MCF 10A (cell line): ENCODE measurements at regions not wholly inside any gene's neighbourhood (a gene's known extent, or its start where the extent isn't known, plus 50 kb on each side); places are given as distances from the start of the nearest gene placed in this dataset.

Experiments
- BruUV-seq: library from RNA; stranded (reverse); fragments of 400-500 nt; replicated peaks from 2 replicates; lab custom pipeline; 2021; lab: Mats Ljungman, UMichigan
- CTCF ChIA-PET: fragments of 300-600 bp; sonication (Branson Sonifier 250); formaldehyde crosslinking; extraction: SDS; loops from one replicate; lab custom pipeline; 2021; ENCODE audit warnings: antibody characterized with exemption, inconsistent platforms; lab: Yijun Ruan, JAX
- POLR2A ChIA-PET: fragments of 300-600, 350-650 bp; sonication (Branson Sonifier 250); formaldehyde crosslinking; extraction: SDS; loops from one replicate; lab custom pipeline; 2020; ENCODE audit warnings: antibody characterized with exemption, inconsistent platforms; lab: Yijun Ruan, JAX
- DNase-seq: peaks from one replicate; pipeline ENCODE4 v3.0.0-alpha.2; 2018; ENCODE audit not compliant: unreplicated experiment
- H3K27ac Mint-ChIP-seq: one replicate; pipeline ENCODE4 v1.8.0; 2022; ENCODE audit warnings: mild to moderate bottlenecking, low read depth, mixed read lengths; ENCODE audit not compliant: unreplicated experiment
- H3K27me3 Mint-ChIP-seq: one replicate; pipeline ENCODE4 v1.8.0; 2022; ENCODE audit warnings: mixed read lengths; ENCODE audit not compliant: insufficient read depth, unreplicated experiment
- H3K36me3 Mint-ChIP-seq: one replicate; pipeline ENCODE4 v1.8.0; 2022; ENCODE audit warnings: mild to moderate bottlenecking, moderate library complexity, mixed read lengths; ENCODE audit not compliant: insufficient read depth, unreplicated experiment
- H3K4me1 Mint-ChIP-seq: one replicate; pipeline ENCODE4 v1.8.0; 2022; ENCODE audit warnings: mixed read lengths; ENCODE audit not compliant: insufficient read depth, unreplicated experiment
- H3K4me3 Mint-ChIP-seq: one replicate; pipeline ENCODE4 v1.8.0; 2022; ENCODE audit warnings: mild to moderate bottlenecking, moderate library complexity, mixed read lengths; ENCODE audit not compliant: unreplicated experiment
- H3K9me3 Mint-ChIP-seq: one replicate; pipeline ENCODE4 v1.8.0; 2022; ENCODE audit warnings: mixed read lengths; ENCODE audit not compliant: unreplicated experiment
- CTCF ChIP-seq: fragments of 200-600 bp; IDR thresholded peaks from one replicate; pipeline ENCODE4 v1.8.0; 2022; ENCODE audit warnings: antibody characterized with exemption, mild to moderate bottlenecking; ENCODE audit not compliant: unreplicated experiment
- intact Hi-C: fragments of 100-400 bp; cut with micrococcal nuclease; formaldehyde crosslinking; loops from 2 replicates; pipeline ENCODE4 v1.14.1; 2022

- H3K27ac Mint-ChIP-seq = no peak overlapping the region
- intact Hi-C loops = no loop called here
- TF ChIP-seq CTCF = no peak
- H3K36me3 Mint-ChIP-seq = no peaks in the 10 kb centered on the region
- ChIA-PET POLR2A (no interaction called here), CTCF (no interaction called here)
- H3K4me1 Mint-ChIP-seq = no peaks in the 10 kb centered on the region
- H3K9me3 Mint-ChIP-seq = no peaks in the 10 kb centered on the region
- no peak overlapping the region for H3K4me3 Mint-ChIP-seq
- H3K27me3 Mint-ChIP-seq = peaks cover 43% of the 10 kb centered on the region
- BruUV-seq = no TSS peak
- no peak for DNase-seq
Measured at GRCh38 chr12:97017213-97017612, 110.2 kb downstream of the NEDD1 start.

GRCh38 chr12:97022536-97023230 lies 115.6 kb downstream of the NEDD1 start:
- no peak overlapping the region for H3K4me3 Mint-ChIP-seq
- BruUV-seq = no TSS peak
- peaks cover 26% of the 10 kb centered on the region for H3K27me3 Mint-ChIP-seq
- no peaks in the 10 kb centered on the region for H3K36me3 Mint-ChIP-seq
- no peaks in the 10 kb centered on the region for H3K9me3 Mint-ChIP-seq
- POLR2A ChIA-PET = interaction anchor here (0.7 kb wide), 1 partner anchor 24 kb away, joined by 3 read pairs; no protein-coding TSS in a partner anchor
- H3K27ac Mint-ChIP-seq = no peak overlapping the region
- no peaks in the 10 kb centered on the region for H3K4me1 Mint-ChIP-seq
- no peak for TF ChIP-seq CTCF
- DNase-seq = no peak
- intact Hi-C loops = no loop called here
- CTCF ChIA-PET = no interaction called here

- TF ChIP-seq CTCF = no peak
- BruUV-seq = no TSS peak
- DNase-seq = no peak
- intact Hi-C loops = no loop called here
- H3K36me3 Mint-ChIP-seq = no peaks in the 10 kb centered on the region
- POLR2A ChIA-PET = no interaction called here
- CTCF ChIA-PET = no interaction called here
- no peaks in the 10 kb centered on the region for H3K9me3 Mint-ChIP-seq
- H3K27me3 Mint-ChIP-seq = peaks cover 23% of the 10 kb centered on the region
- H3K4me3 Mint-ChIP-seq = no peak overlapping the region
- no peaks in the 10 kb centered on the region for H3K4me1 Mint-ChIP-seq
- H3K27ac Mint-ChIP-seq = no peak overlapping the region
Measured at GRCh38 chr12:97024393-97024792, 117.3 kb downstream of the NEDD1 start.

GRCh38 chr12:97026901-97027300 lies 119.8 kb downstream of the NEDD1 start:
- no peak for DNase-seq
- intact Hi-C loops = no loop called here
- TF ChIP-seq CTCF = no peak
- H3K36me3 Mint-ChIP-seq = no peaks in the 10 kb centered on the region
- BruUV-seq = no TSS peak
- H3K27me3 Mint-ChIP-seq = peaks cover 4% of the 10 kb centered on the region
- CTCF ChIA-PET = no interaction called here
- H3K4me3 Mint-ChIP-seq = no peak overlapping the region
- POLR2A ChIA-PET = no interaction called here
- H3K27ac Mint-ChIP-seq = no peak overlapping the region
- no peaks in the 10 kb centered on the region for H3K4me1 Mint-ChIP-seq
- H3K9me3 Mint-ChIP-seq = no peaks in the 10 kb centered on the region
